Neural cell (in vitro differentiated cells): ENCODE measurements at regions not wholly inside any gene's neighbourhood (a gene's known extent, or its start where the extent isn't known, plus 50 kb on each side); places are given as distances from the start of the nearest gene placed in this dataset.

Source experiments
- CTCF ChIP-seq: fragments of 450-650 bp; IDR thresholded peaks from 2 replicates; pipeline ENCODE4 v1.5.1; 2014; ENCODE audit warnings: antibody characterized with exemption, mild to moderate bottlenecking, moderate library complexity; ENCODE audit not compliant: poor library complexity, severe bottlenecking
- EP300 ChIP-seq: fragments of 450-650 bp; conservative IDR thresholded peaks from 2 replicates; pipeline ENCODE4 v1.6.1; 2014; ENCODE audit warnings: antibody characterized with exemption, mild to moderate bottlenecking, moderate library complexity; ENCODE audit not compliant: poor library complexity, severe bottlenecking
- EZH2 ChIP-seq: fragments of 200-600, 300-800 bp; shearing (Covaris generic), sonication (generic); IDR thresholded peaks from 2 replicates; pipeline ENCODE4 v1.6.1; 2014; ENCODE audit warnings: antibody characterized with exemption, low read length, borderline replicate concordance, mild to moderate bottlenecking; ENCODE audit not compliant: insufficient read depth, poor library complexity, severe bottlenecking
- MXI1 ChIP-seq: fragments of 450-650 bp; conservative IDR thresholded peaks from 2 replicates; pipeline ENCODE4 v1.6.1; 2014; ENCODE audit warnings: antibody characterized with exemption, mild to moderate bottlenecking; ENCODE audit not compliant: poor library complexity, severe bottlenecking
- POLR2AphosphoS5 ChIP-seq: IDR thresholded peaks from 2 replicates; pipeline ENCODE4 v1.6.1; 2012
- RAD21 ChIP-seq: fragments of 450-650 bp; conservative IDR thresholded peaks from 2 replicates; pipeline ENCODE4 v1.6.1; 2014; ENCODE audit warnings: antibody characterized with exemption, mild to moderate bottlenecking, moderate library complexity
- REST ChIP-seq: IDR thresholded peaks from 2 replicates; pipeline ENCODE4 v1.6.1; 2012; ENCODE audit warnings: borderline replicate concordance
- TAF1 ChIP-seq: IDR thresholded peaks from 2 replicates; pipeline ENCODE4 v1.6.1; 2012; ENCODE audit warnings: low read depth

GRCh38 chr21:14797543-14797942 lies 251.4 kb upstream of the SAMSN1 start:
- TF ChIP-seq MXI1 (no peak), CTCF (no peak), EZH2 (no peak), EP300 (no peak), RAD21 (no peak), POLR2AphosphoS5 (no peak), REST (no peak), TAF1 (no peak)
